HepG2 (cell line): ENCODE measurements at regions not wholly inside any gene's neighbourhood (a gene's known extent, or its start where the extent isn't known, plus 50 kb on each side); places are given as distances from the start of the nearest gene placed in this dataset.

Experiments
- ATAC-seq: fragments of 200-7000 bp; cut with Tn5 transposase; 3 replicates; pipeline ENCODE4 v1.9.1; 2020; ENCODE audit warnings: mild to moderate bottlenecking, moderate library complexity
- BruUV-seq: library from RNA; stranded (reverse); fragments of 400-500 nt; replicated peaks from 2 replicates; lab custom pipeline; 2021; lab: Mats Ljungman, UMichigan
- CTCF ChIA-PET: fragments of 300-600 bp; formaldehyde crosslinking; extraction: SDS; loops from one replicate; lab custom pipeline; 2021; ENCODE audit warnings: low total read pairs, inconsistent platforms, low intra/inter-chr PET ratio; lab: Yijun Ruan, JAX
- POLR2A ChIA-PET: fragments of 350-600 bp; sonication (Branson Sonifier 250); formaldehyde crosslinking; loops from one replicate; lab custom pipeline; 2020; ENCODE audit warnings: antibody characterized with exemption, inconsistent platforms; lab: Yijun Ruan, JAX
- DNase-seq: peaks from one replicate; pipeline ENCODE4 v3.0.0-alpha.2; 2015; ENCODE audit warnings: low spot score
- FAIRE-seq: peaks from 3 replicates; lab custom pipeline; 2011; peaks lifted over from hg19 to GRCh38; lab: Jason Lieb, UNC
- H2AFZ ChIP-seq: one replicate; pipeline ENCODE4 v1.6.1; 2011; ENCODE audit warnings: low read length, inconsistent platforms
- H3K27ac ChIP-seq: fragments of 300-600 bp; 3 replicates; pipeline ENCODE4 v1.8.0; 2011; ENCODE audit warnings: mixed run types, mild to moderate bottlenecking, mixed read lengths, low read length, inconsistent platforms; ENCODE audit not compliant: insufficient read depth; ENCODE audit errors: extremely low read length
- H3K27me3 ChIP-seq, 2 experiments: fragments of 200-600 bp in 1 of 2; 2 replicates in 1 of 2; 3 replicates in 1 of 2; pipeline versions ENCODE4 v1.6.0 to v1.8.0; 2011; ENCODE audit warnings: low read length in 2 of 2, mild to moderate bottlenecking in 2 of 2, moderate library complexity in 2 of 2, inconsistent platforms in 1 of 2; ENCODE audit not compliant: insufficient read depth in 2 of 2, control insufficient read depth in 1 of 2
- H3K36me3 ChIP-seq, 2 experiments: fragments of 200-600 bp in 1 of 2; replicated peaks in 1 of 2; 2 replicates in 1 of 2; 3 replicates in 1 of 2; pipeline versions ENCODE4 v1.5.1 to v1.8.0; 2011; ENCODE audit warnings: low read length in 2 of 2, inconsistent platforms in 1 of 2; ENCODE audit not compliant: insufficient read depth in 2 of 2, control insufficient read depth in 1 of 2
- H3K4me1 ChIP-seq: 2 replicates; pipeline ENCODE4 v1.5.1; 2012; ENCODE audit warnings: low read length, inconsistent platforms; ENCODE audit not compliant: insufficient read depth
- H3K4me2 ChIP-seq: 2 replicates; pipeline ENCODE4 v1.6.0; 2011; ENCODE audit warnings: low read depth, low read length, inconsistent platforms
- H3K4me3 ChIP-seq, 3 experiments: fragments of 200-600 bp in 1 of 3; sonication (generic), shearing (Covaris generic) in 1 of 3; replicated peaks in 1 of 3; 2 replicates each; pipeline ENCODE4 v1.5.1; 2011 to 2016; ENCODE audit warnings: low read length in 3 of 3, inconsistent platforms in 2 of 3, low read depth in 2 of 3, mild to moderate bottlenecking in 2 of 3, control low read depth in 1 of 3, mixed read lengths in 1 of 3; ENCODE audit not compliant: insufficient read depth in 1 of 3
- H3K79me2 ChIP-seq: one replicate; pipeline ENCODE4 v1.6.1; 2011; ENCODE audit warnings: low read length, inconsistent platforms; ENCODE audit not compliant: insufficient read depth
- H3K9ac ChIP-seq: 2 replicates; pipeline ENCODE4 v1.6.0; 2011; ENCODE audit warnings: mild to moderate bottlenecking, low read depth, low read length, inconsistent platforms; ENCODE audit not compliant: insufficient read depth
- H3K9me3 ChIP-seq: 2 replicates; pipeline ENCODE4 v1.5.1; 2012; ENCODE audit warnings: mild to moderate bottlenecking, low read length
- H4K20me1 ChIP-seq: 2 replicates; pipeline ENCODE4 v1.6.0; 2011; ENCODE audit warnings: inconsistent platforms, mild to moderate bottlenecking, low read length, moderate library complexity; ENCODE audit not compliant: insufficient read depth
- CEBPZ ChIP-seq: IDR thresholded peaks from 2 replicates; pipeline ENCODE4 v1.6.1; 2012; ENCODE audit warnings: low read length, improper control_type of control experiment
- CHD2 ChIP-seq: IDR thresholded peaks from 2 replicates; pipeline ENCODE4 v1.6.1; 2011; ENCODE audit warnings: low read depth, low read length, improper control_type of control experiment
- HOXD1 ChIP-seq: sonication (generic); formaldehyde crosslinking; IDR thresholded peaks from 2 replicates; pipeline ENCODE4 v1.5.0; 2020; ENCODE audit warnings: missing genetic modification reagents
- JUND ChIP-seq: sonication (generic); formaldehyde crosslinking; IDR thresholded peaks from 2 replicates; pipeline ENCODE4 v1.8.0; 2022; ENCODE audit warnings: mild to moderate bottlenecking, missing genetic modification reagents
- RELA ChIP-seq: sonication (generic); formaldehyde crosslinking; IDR thresholded peaks from 2 replicates; pipeline ENCODE4 v1.4.0; 2020; ENCODE audit warnings: missing genetic modification reagents
- TEF ChIP-seq: sonication (generic); formaldehyde crosslinking; IDR thresholded peaks from 2 replicates; pipeline ENCODE4 v1.5.0; 2020; ENCODE audit warnings: missing genetic modification reagents
- ZNF530 ChIP-seq: sonication (generic); formaldehyde crosslinking; IDR thresholded peaks from 2 replicates; pipeline ENCODE4 v1.5.0; 2020; ENCODE audit warnings: low read depth, mild to moderate bottlenecking, missing genetic modification reagents
- ZNF616 ChIP-seq: sonication (generic); formaldehyde crosslinking; IDR thresholded peaks from 2 replicates; pipeline ENCODE4 v1.5.0; 2020; ENCODE audit warnings: low read depth, mild to moderate bottlenecking, missing genetic modification reagents
- WGBS: methylation state at CpG from one replicate; pipeline ENCODE4 v1.1.6; 2017; ENCODE audit warnings: low lambda C conversion rate; 5-methylcytosine and 5-hydroxymethylcytosine counted together
- in situ Hi-C: cut with HindIII; loops from 2 replicates; pipeline ENCODE4 v1.10.0; 2017; ENCODE audit warnings: low pct_unique_long_range_greater_than_20kb; ENCODE audit not compliant: extremely low pct_ligation_motif_present
- intact Hi-C: fragments of 100-400 bp; cut with micrococcal nuclease; formaldehyde crosslinking; loops from one replicate; pipeline ENCODE4 v1.10.0; 2022; ENCODE audit not compliant: unreplicated experiment

DNA sequence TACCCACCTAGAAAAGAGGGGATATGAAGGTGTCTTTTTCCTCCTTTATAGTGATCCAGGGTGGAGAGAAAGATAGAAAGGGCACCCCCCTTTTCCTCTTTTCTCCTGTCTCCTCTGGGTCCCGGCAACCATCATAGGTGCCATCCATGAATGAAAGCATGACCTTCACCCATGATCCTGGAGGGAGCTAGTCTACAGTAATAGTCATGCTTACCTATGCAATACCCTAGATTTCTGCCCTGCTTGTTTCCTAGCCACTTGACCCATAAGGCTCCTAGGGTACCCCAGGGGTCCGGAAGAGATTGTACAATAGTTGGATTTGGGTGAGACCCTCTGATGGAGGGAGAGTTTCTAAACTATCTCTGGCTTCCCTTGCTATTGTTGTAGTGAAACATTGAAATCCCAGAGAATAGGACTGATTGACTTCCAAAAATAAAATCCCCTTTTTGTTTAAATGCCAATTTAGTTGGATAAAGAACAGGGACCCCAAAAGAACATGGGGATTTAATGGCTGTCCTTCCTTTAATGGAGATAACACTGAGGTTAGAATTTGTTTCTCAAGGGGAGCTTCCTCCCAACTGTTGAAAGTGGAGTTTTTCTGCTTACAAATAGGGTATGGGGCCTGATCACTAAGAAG lies 366.8 kb upstream of the KHDRBS2 start (continued):
- peak; percentile 61; the same call in 1 of the 2 replicates for TF ChIP-seq CEBPZ
- TF ChIP-seq ZNF616 (CRISPR knock-in tag): peak; percentile 100
- no peak for TF ChIP-seq RELA (CRISPR knock-in tag)
- TF ChIP-seq ZNF530 (CRISPR knock-in tag): no peak
- TF ChIP-seq HOXD1 (CRISPR knock-in tag): no peak

DNA sequence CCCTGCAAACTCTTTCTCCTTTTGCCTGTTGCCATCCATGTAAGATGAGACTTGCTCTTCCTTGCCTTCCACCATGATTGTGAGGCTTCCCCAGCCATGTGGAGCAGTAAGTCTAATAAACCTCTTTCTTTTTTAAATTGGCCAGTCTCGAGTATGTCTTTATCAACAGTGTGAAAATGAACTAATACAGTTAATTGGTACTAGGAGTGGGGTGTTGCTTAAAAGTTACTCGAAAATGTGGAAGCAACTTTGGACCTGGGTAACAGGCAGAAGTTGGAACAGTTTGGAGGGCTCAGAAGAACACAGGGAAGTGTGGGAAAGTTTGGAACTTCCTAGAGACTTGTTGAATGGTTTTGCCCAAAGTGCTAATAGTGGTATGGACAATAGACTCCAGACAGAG lies 359.2 kb upstream of the KHDRBS2 start:
- CTCF ChIA-PET: no interaction called here

More for the DNA sequence above, 359.2 kb upstream of the KHDRBS2 start:
- H3K27ac ChIP-seq: no peak overlapping the region
- POLR2A ChIA-PET: no interaction called here
- H3K4me2 ChIP-seq: no peak overlapping the region
- H2AFZ ChIP-seq: no peak overlapping the region
- intact Hi-C loops: no loop called here
- 1% methylated on average over 2 of the region's 2 CpGs for WGBS
- H3K9me3 ChIP-seq: peaks cover 75% of the 10 kb centered on the region
- TF ChIP-seq CHD2: no peak
- no peak for TF ChIP-seq JUND (CRISPR knock-in tag)
- no peak for TF ChIP-seq TEF (CRISPR knock-in tag)
- TF ChIP-seq, all 625 proteins: peak for 0
- Histone ChIP-seq H3K79me2 (no peaks in the 10 kb centered on the region), H3K27me3 (no peaks in the 10 kb centered on the region), H3K36me3 (no peaks in the 10 kb centered on the region), H3K4me3 (no peak overlapping the region), H4K20me1 (no peaks in the 10 kb centered on the region), H3K9ac (no peak overlapping the region), H3K4me1 (no peaks in the 10 kb centered on the region)
- DNase-seq (no peak), FAIRE-seq (no peak), ATAC-seq (no peak)
- BruUV-seq: no TSS peak
- in situ Hi-C loops: no loop called here
